Tibial nerve (tissue), 4 donors: ENCODE measurements at regions not wholly inside any gene's neighbourhood (a gene's known extent, or its start where the extent isn't known, plus 50 kb on each side); places are given as distances from the start of the nearest gene placed in this dataset.

Source experiments
- EP300 ChIP-seq, 2 donors: sonication (generic); formaldehyde crosslinking; IDR thresholded peaks; one replicate each; pipeline ENCODE4 v1.6.1; 2017; ENCODE audit warnings: antibody characterized with exemption in 2 of 2, mild to moderate bottlenecking in 1 of 2
- TF ChIP-seq, protein P1 (sequence below), 5 experiments: fragments of 200-600 bp in 3 of 5; fragments of 450-650 bp in 2 of 5; sonication (generic) in 3 of 5; IDR thresholded peaks; one replicate each; pipeline ENCODE4 v1.5.1; 2016 to 2019; ENCODE audit warnings: antibody characterized with exemption in 5 of 5, mild to moderate bottlenecking in 3 of 5, moderate library complexity in 2 of 5

DNA sequence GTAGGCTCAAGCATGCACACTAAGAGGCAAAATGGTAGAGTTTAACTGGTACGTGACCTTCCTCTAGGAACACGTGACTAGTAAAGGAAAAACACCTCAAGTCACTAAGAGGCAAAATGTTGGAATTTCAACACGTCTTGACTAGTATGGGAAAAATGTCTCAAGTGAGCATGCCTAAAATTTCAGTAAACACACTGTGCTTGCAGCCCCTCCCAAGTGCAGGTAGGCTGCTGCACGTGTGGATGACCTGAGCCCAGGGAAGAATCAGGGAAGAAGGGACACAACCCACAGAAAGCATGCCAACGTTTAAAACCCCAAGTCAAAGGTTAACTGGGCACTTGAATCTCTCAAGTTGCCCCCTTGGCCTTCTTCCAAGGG is 162.2 kb downstream of the TENT5A start:
- TF ChIP-seq, protein P1, sequence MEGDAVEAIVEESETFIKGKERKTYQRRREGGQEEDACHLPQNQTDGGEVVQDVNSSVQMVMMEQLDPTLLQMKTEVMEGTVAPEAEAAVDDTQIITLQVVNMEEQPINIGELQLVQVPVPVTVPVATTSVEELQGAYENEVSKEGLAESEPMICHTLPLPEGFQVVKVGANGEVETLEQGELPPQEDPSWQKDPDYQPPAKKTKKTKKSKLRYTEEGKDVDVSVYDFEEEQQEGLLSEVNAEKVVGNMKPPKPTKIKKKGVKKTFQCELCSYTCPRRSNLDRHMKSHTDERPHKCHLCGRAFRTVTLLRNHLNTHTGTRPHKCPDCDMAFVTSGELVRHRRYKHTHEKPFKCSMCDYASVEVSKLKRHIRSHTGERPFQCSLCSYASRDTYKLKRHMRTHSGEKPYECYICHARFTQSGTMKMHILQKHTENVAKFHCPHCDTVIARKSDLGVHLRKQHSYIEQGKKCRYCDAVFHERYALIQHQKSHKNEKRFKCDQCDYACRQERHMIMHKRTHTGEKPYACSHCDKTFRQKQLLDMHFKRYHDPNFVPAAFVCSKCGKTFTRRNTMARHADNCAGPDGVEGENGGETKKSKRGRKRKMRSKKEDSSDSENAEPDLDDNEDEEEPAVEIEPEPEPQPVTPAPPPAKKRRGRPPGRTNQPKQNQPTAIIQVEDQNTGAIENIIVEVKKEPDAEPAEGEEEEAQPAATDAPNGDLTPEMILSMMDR (IDR thresholded peaks at IDR 0.05): no peak
- no peak for TF ChIP-seq EP300 (IDR thresholded peaks at IDR 0.05)
